NCI-H2107 (cell line): ENCODE measurements at regions not wholly inside any gene's neighbourhood (a gene's known extent, or its start where the extent isn't known, plus 50 kb on each side); places are given as distances from the start of the nearest gene placed in this dataset.
A peak's percentile ranks its signal among the peaks of the same experiment; 100 is the strongest.

Experiments
- DNase-seq: peaks from one replicate; lab custom pipeline; 2025; lab: John Stamatoyannopoulos, UW

GRCh38 chr2:165033402-165033801 is 78.1 kb upstream of the SLC38A11 start:
- DNase-seq: no peak

GRCh38 chr2:165032559-165032958 is 77.2 kb upstream of the SLC38A11 start:
- DNase-seq: no peak

GRCh38 chr2:165024199-165024598 is 68.9 kb upstream of the SLC38A11 start:
- no peak for DNase-seq

GRCh38 chr2:165022781-165023180 is 67.5 kb upstream of the SLC38A11 start:
- DNase-seq: no peak

DNA sequence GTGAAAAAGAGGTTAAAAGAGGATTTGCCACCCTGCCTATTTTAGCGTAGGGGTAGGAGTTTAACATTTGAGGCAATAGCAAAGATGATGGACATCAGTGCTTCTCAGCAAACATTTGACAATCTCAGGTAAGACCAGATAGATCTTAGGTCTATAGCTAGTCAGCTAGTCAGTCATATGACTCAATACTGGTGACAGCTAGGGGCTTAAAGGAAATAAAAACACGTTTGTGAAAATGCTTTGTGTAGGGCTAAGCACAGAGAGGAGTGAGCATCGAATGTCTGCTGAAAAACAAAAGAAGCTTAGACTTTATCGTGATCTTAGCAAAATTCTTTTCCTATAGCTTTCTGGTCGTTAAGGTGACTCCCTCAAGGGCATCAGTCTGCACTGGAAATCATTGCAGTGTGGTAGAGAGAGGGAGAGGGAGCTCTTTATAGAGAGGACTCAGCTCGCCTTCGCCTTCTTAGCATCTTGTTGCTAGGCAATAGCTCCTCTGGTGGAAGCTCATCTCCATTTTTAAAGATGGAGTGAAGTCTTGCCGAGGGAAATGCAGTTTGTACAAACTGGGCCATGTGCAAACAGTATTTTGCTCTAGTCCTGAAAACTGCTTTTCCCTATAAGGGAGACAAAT is 62.8 kb upstream of the SLC38A11 start:
- peak; percentile 4 for DNase-seq

- DNase-seq: peak; percentile 31
Observed at GRCh38 chr2:165016772-165017411, 61.6 kb upstream of the SLC38A11 start.

- DNase-seq: peak; percentile 38
Observed at GRCh38 chr2:165015052-165015642, 59.8 kb upstream of the SLC38A11 start.

GRCh38 chr2:165013944-165014619 is 58.8 kb upstream of the SLC38A11 start:
- no peak for DNase-seq

GRCh38 chr2:165011199-165011598 is 55.9 kb upstream of the SLC38A11 start:
- DNase-seq: no peak

DNA sequence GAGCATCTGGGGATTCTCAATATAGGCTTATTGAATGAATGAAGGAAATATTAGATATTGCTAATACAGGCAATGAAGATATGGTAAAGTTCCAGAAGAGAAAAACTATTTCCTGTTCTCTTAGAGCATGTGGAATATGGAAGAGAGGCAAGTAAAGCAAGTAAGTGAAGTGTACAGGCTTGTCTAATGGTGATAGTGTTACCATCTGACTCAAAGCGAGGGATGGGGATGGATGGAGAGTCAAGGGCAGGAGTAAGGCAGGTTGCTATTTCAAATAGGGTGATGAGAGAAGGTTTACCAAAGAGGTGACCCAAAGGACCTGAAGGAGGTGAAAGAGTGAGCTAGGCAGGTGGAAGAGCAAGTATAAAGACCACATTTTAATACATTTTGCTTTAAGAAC is 55.2 kb upstream of the SLC38A11 start:
- DNase-seq: no peak

DNA sequence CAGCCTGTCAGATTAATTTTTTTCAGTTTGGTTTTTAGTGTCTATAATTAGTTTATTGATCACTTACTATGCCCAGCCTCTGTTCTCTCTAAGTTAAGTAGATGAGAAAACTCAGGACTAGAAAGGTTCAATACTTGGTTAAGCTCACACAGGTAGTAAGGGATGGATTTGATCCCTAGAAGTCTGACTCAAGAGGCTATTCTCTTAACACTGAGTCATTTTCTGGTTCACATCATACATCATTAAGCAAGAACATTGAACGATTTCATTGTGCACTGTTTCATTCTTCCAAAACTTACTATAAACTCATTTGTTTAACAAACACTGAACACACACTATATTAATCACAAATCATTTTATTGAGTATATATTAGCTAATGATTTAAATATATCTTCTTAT is 54.1 kb upstream of the SLC38A11 start:
- no peak for DNase-seq

- DNase-seq: no peak
Observed at GRCh38 chr2:165008730-165009315, 53.5 kb upstream of the SLC38A11 start.

- DNase-seq: no peak
Observed at GRCh38 chr2:165007161-165007744, 51.9 kb upstream of the SLC38A11 start.
